Small intestine (tissue), 7 donors: ENCODE measurements at regions not wholly inside any gene's neighbourhood (a gene's known extent, or its start where the extent isn't known, plus 50 kb on each side); places are given as distances from the start of the nearest gene placed in this dataset.

Source experiments
- DNase-seq, 2 donors: peaks; one replicate each; pipeline versions ENCODE4 v3.0.0 to v3.0.0-alpha.2; 2013
- FAIRE-seq: peaks from 2 replicates; lab custom pipeline; 2012; peaks lifted over from hg19 to GRCh38; lab: Jason Lieb, UNC
- H3K27ac ChIP-seq, 3 donors: one replicate each; pipeline ENCODE4 v1.5.1; 2013; ENCODE audit warnings: low read length in 2 of 3, mild to moderate bottlenecking in 2 of 3, control low read depth in 1 of 3, inconsistent platforms in 1 of 3, low read depth in 1 of 3, moderate library complexity in 1 of 3
- H3K27me3 ChIP-seq, 3 donors: one replicate each; pipeline ENCODE4 v1.6.1; 2013; ENCODE audit warnings: low read length in 3 of 3, inconsistent platforms in 1 of 3; ENCODE audit not compliant: control insufficient read depth in 3 of 3, insufficient read depth in 3 of 3
- H3K36me3 ChIP-seq, 3 donors: one replicate each; pipeline ENCODE4 v1.6.1; 2013; ENCODE audit warnings: low read length in 3 of 3, inconsistent platforms in 1 of 3, low read depth in 1 of 3, mild to moderate bottlenecking in 1 of 3, moderate library complexity in 1 of 3; ENCODE audit not compliant: control insufficient read depth in 3 of 3, insufficient read depth in 2 of 3
- H3K4me1 ChIP-seq, 3 donors: one replicate each; pipeline ENCODE4 v1.6.1; 2013; ENCODE audit warnings: low read length in 2 of 3, inconsistent platforms in 1 of 3, low read depth in 1 of 3, mild to moderate bottlenecking in 1 of 3, moderate library complexity in 1 of 3; ENCODE audit not compliant: control insufficient read depth in 3 of 3, insufficient read depth in 2 of 3
- H3K4me3 ChIP-seq, 3 donors: one replicate each; pipeline ENCODE4 v1.5.1; 2013; ENCODE audit warnings: low read length in 3 of 3, control low read depth in 1 of 3, inconsistent platforms in 1 of 3, low read depth in 1 of 3, mild to moderate bottlenecking in 1 of 3, moderate library complexity in 1 of 3
- H3K9me3 ChIP-seq, 2 donors: one replicate each; pipeline ENCODE4 v1.6.1; 2013; ENCODE audit warnings: low read depth in 1 of 2, low read length in 1 of 2; ENCODE audit not compliant: control insufficient read depth in 2 of 2, insufficient read depth in 1 of 2
- WGBS, 3 donors: extraction: QIAGEN DNeasy Blood & Tissue Kit; methylation state at CpG; one replicate each; pipeline ENCODE4 v1.1.7; 2013; 5-methylcytosine and 5-hydroxymethylcytosine counted together
- donor health status: healthy with polysubstance abuse.
- donor health status: control.
- donor health status: control.
- donor health status: Bipolar disorder and iron deficiency.
- donor health status: healthy.

DNA sequence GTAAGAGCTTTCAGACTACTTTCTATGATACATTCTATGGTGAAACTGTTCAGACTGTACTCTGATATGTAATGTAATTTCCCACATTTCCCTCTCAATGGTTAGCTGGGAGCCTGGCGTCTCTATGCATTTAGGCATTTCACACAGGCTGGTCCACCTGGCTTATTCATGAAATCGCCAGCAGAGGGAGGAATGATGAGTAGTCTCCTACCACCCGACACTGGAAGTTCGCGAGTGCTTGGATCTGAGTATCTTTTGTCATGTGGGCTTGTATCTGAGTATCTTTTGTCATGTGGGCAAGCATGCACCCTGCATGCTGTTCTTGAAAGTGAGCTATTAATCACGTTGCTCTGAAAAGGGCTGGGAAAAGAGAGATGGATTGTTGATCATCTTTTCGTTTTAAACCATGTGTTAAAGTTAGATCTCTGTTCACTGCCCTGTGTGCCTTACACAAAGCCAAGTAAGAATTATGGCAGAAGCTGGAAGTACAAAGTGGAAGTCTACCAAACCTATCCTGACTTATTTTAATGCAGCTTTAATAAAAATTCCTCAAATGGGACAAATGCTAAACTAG lies 235.0 kb downstream of the ATP23 start:
- DNase-seq (peak; percentile 35 to 43), FAIRE-seq (no peak)

DNA sequence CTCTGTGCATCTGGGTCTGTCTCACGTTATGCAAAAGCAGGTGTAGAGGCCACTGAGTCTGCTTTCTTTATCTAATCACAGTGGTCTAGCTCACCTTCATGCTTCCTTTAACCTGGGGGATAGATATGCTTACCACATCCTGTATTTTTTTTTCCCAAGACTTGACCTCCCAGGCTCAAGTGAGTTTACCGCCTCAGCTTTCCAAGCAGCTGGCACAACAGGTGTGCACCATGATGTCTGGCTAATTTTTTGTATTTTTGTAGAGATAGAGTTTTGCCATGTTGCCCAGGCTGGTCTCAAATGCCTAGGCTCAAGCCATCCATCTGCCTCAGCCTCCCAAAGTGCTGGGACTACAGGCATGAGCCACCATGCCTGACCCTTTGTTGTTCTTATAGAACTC lies 236.0 kb downstream of the ATP23 start:
- no peaks in the 10 kb centered on the region for H3K4me1 ChIP-seq
- FAIRE-seq (no peak), DNase-seq (no peak)
- no peaks in the 10 kb centered on the region for H3K9me3 ChIP-seq
- no peaks in the 10 kb centered on the region for H3K27me3 ChIP-seq
- H3K4me3 ChIP-seq = no peak overlapping the region
- no peak overlapping the region for H3K27ac ChIP-seq
- no peaks in the 10 kb centered on the region for H3K36me3 ChIP-seq
- 47 to 77% (median 66%) methylated on average over 2 of the region's 2 CpGs for WGBS, 3 donors

More for the DNA sequence above, 235.0 kb downstream of the ATP23 start:
- H3K36me3 ChIP-seq = no peaks in the 10 kb centered on the region
- H3K4me3 ChIP-seq = no peak overlapping the region
- H3K27me3 ChIP-seq = no peaks in the 10 kb centered on the region
- H3K27ac ChIP-seq = no peak overlapping the region
- no peaks in the 10 kb centered on the region for H3K4me1 ChIP-seq
- H3K9me3 ChIP-seq = no peaks in the 10 kb centered on the region
- 27 to 51% (median 36%) methylated on average over 7 of the region's 7 CpGs for WGBS, 3 donors

DNA sequence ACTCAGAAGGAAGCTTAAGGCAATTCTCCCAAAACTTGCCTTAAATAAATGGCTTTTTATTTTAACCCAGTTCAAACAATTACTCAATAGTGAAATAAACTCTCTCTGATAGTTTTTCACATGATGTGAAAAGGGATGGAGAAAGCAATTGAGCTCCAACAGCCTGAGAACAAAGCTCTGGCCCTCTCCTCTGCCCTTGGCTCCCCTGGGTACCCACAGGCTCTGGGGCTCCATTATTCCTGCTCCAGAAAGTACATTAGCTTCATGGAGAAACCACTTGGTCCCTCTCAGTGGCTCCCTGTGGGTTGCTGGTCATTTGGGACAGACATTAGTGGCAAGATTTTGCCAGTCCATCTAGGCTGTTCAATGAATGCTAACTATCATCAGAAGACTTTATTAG lies 242.8 kb downstream of the ATP23 start:
- no peaks in the 10 kb centered on the region for H3K9me3 ChIP-seq
- H3K4me3 ChIP-seq = no peak overlapping the region
- H3K36me3 ChIP-seq = no peaks in the 10 kb centered on the region
- no peaks in the 10 kb centered on the region for H3K4me1 ChIP-seq
- peaks cover 0 to 3% (median 0%) of the 10 kb centered on the region in 3 donors for H3K27me3 ChIP-seq
- FAIRE-seq (no peak), DNase-seq (no peak)
- no peak overlapping the region for H3K27ac ChIP-seq

DNA sequence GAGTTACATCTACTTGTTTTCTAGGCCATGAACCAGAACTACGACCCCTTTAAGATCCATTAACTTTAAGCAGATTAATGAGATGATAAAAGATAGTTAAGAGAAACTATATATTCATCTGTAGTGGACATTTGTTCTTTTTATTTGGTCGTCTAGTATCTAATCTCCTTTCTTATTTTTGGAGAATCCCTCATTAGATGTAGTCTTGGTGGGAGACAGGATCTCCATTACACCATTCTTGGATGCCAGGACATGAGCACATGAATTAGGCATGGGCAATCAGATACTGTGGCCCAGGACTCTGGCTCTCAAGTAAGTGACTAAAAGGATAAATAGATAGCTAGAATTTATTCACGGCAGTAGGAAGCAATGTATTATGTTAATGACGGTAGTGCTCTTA lies 245.0 kb downstream of the ATP23 start:
- H3K4me3 ChIP-seq = no peak overlapping the region
- H3K27ac ChIP-seq = no peak overlapping the region
- no peaks in the 10 kb centered on the region for H3K9me3 ChIP-seq
- WGBS, 3 donors = 71 to 88% (median 80%) methylated on average over 4 of the region's 4 CpGs
- H3K4me1 ChIP-seq = no peaks in the 10 kb centered on the region
- no peak for FAIRE-seq
- H3K27me3 ChIP-seq = peaks cover 0 to 3% (median 0%) of the 10 kb centered on the region in 3 donors
- no peak for DNase-seq
- H3K36me3 ChIP-seq = no peaks in the 10 kb centered on the region

DNA sequence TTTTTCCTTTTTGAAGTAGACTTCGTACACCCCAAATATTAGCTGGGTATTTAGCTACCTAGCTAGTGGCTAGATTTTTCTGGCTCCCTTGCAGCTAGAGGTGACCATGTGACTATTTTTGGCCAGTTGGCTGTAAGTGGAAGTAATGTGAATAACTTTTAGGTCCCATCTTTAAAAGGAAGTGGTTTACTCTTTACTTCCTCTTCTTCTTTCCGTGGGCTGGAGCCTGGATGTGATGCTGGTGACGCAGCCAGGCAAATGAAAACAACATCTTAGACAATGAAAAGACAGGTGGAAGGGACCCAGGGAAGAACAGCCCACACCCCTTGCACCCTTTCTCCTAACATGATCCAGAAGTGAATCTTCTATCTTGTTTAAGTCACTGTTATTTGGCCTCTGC lies 245.5 kb downstream of the ATP23 start:
- Histone ChIP-seq H3K4me1 (no peaks in the 10 kb centered on the region), H3K4me3 (no peak overlapping the region), H3K27ac (no peak overlapping the region), H3K27me3 (peaks cover 0 to 3% (median 0%) of the 10 kb centered on the region in 3 donors), H3K9me3 (no peaks in the 10 kb centered on the region), H3K36me3 (no peaks in the 10 kb centered on the region)
- FAIRE-seq (no peak), DNase-seq (no peak)
- WGBS, 3 donors = 69 to 85% (median 80%) methylated on average over 3 of the region's 3 CpGs

DNA sequence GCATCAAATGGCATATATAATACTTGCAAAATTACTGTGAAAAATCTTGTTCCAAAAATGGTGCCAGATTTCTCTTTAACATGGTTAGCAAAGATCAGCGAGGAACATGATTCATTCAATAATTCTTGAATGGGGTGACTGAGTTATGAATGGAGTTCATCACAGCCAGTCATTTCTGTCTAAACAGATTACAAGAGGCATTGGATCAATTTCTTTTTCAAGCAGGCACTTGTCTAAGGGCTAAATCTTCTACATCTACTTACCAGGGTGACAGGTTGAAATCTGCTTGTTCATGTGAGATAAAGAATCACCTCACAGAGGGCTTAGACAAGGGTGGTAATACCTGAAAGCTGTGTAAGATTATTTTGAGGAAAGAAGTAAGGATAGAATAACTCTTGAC lies 247.7 kb downstream of the ATP23 start:
- FAIRE-seq = no peak
- no peaks in the 10 kb centered on the region for H3K36me3 ChIP-seq
- no peak overlapping the region for H3K27ac ChIP-seq
- H3K4me1 ChIP-seq = no peaks in the 10 kb centered on the region
- no peak for DNase-seq
- no peaks in the 10 kb centered on the region for H3K27me3 ChIP-seq
- no peaks in the 10 kb centered on the region for H3K9me3 ChIP-seq
- no peak overlapping the region for H3K4me3 ChIP-seq
- 62 to 91% (median 84%) methylated on average over 1 of the region's 1 CpG for WGBS, 3 donors

DNA sequence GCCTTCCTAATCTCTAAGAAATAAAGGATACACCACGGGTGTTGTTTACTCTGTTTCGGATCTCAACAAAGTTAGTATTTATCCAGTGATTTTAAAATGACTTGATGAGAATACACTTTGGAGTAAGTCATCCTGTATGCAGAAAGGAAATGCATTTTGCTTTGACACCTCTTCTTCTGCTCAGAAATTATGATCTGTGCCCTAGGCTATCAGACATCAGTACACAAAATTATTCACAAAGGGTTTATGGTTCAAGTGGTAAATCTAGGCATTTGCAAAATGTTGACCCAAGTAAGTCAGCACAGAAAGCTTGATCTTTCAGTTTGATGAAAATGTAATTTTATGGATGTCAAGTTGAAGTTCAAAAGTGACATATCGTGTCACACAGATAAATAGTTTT lies 248.5 kb downstream of the ATP23 start:
- WGBS, 3 donors = 64 to 81% (median 76%) methylated on average over 3 of the region's 3 CpGs
- DNase-seq (no peak), FAIRE-seq (no peak)
- H3K36me3 ChIP-seq = no peaks in the 10 kb centered on the region
- H3K4me3 ChIP-seq = no peak overlapping the region
- no peaks in the 10 kb centered on the region for H3K27me3 ChIP-seq
- no peaks in the 10 kb centered on the region for H3K4me1 ChIP-seq
- H3K9me3 ChIP-seq = no peaks in the 10 kb centered on the region
- H3K27ac ChIP-seq = no peak overlapping the region

DNA sequence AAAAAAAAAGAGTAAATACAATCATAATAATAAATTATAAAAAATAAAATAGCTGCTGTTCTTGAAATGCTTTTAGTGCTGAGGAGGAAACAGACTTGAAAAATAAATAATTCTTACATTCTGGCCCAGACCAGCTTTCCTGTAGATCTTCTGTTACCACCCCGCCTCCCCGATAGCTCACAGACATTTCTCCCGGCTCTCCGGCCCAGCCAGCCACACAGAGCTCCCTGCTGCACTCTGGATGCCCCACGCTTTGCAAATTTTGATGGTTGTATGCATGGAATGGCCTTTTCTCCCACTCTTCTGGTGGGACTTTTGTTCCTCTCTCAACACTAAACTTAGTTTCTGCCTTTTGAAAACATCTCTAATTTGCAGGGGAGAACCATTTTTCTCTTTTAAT lies 249.3 kb downstream of the ATP23 start:
- WGBS, 3 donors = 69 to 85% (median 73%) methylated on average over 5 of the region's 5 CpGs
- DNase-seq (no peak), FAIRE-seq (no peak)

DNA sequence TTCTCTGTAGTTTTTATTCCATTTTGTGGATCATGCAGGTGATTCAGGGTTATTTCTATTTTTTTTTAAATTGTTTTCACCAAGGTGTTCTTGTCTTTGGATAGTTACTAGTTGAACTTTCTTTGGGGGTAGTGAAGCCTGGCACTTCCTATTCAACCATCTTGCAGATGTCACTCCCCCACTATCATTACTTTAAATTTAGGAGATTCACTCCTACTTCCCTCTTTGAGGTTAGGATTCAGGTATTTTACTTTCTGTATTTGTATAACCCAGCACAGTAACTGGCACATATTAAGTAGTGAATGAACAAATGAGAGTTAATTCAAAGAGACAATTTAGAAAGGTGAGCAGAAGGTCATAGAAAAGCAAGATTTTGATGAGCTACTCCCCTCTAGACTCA lies 255.6 kb downstream of the ATP23 start:
- no peak for FAIRE-seq

More for the DNA sequence above, 249.3 kb downstream of the ATP23 start:
- Histone ChIP-seq H3K36me3 (no peaks in the 10 kb centered on the region), H3K4me3 (no peak overlapping the region), H3K27ac (no peak overlapping the region), H3K4me1 (no peaks in the 10 kb centered on the region), H3K9me3 (no peaks in the 10 kb centered on the region), H3K27me3 (no peaks in the 10 kb centered on the region)

More for the DNA sequence above, 255.6 kb downstream of the ATP23 start:
- H3K27me3 ChIP-seq = no peaks in the 10 kb centered on the region
- no peaks in the 10 kb centered on the region for H3K9me3 ChIP-seq
- no peaks in the 10 kb centered on the region for H3K4me1 ChIP-seq
- H3K4me3 ChIP-seq = no peak overlapping the region
- no peak for DNase-seq
- H3K36me3 ChIP-seq = no peaks in the 10 kb centered on the region
- H3K27ac ChIP-seq = no peak overlapping the region
